ENCODE measurements at regions not wholly inside any gene's neighbourhood (a gene's known extent, or its start where the extent isn't known, plus 50 kb on each side); places are given as distances from the start of the nearest gene placed in this dataset.

DNA sequence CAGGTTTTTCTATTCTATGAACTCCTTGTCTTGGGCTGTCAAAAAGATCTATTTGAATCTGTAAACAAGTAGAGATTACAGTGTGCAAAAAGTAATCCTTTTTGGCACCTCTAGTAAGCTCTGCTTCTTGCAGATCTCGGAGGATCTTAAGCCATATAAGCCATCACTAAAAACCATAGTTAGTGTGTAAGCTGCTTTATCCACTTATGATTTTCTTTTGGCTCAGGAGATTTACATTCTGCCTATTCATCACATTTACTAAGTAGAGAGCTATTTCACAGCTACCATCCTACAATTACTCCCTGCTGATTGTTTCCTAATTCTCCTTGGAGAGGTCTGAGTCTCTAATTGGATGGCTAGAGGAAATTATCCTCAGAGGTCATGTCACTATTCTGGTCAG, 385.7 kb downstream of the AASDHPPT start:
- TF ChIP-seq, protein P1, sequence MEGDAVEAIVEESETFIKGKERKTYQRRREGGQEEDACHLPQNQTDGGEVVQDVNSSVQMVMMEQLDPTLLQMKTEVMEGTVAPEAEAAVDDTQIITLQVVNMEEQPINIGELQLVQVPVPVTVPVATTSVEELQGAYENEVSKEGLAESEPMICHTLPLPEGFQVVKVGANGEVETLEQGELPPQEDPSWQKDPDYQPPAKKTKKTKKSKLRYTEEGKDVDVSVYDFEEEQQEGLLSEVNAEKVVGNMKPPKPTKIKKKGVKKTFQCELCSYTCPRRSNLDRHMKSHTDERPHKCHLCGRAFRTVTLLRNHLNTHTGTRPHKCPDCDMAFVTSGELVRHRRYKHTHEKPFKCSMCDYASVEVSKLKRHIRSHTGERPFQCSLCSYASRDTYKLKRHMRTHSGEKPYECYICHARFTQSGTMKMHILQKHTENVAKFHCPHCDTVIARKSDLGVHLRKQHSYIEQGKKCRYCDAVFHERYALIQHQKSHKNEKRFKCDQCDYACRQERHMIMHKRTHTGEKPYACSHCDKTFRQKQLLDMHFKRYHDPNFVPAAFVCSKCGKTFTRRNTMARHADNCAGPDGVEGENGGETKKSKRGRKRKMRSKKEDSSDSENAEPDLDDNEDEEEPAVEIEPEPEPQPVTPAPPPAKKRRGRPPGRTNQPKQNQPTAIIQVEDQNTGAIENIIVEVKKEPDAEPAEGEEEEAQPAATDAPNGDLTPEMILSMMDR (IDR thresholded peaks at IDR 0.05 in 2 of 3, conservative IDR thresholded peaks at IDR 0.05 in 1 of 3; ENCODE audit: insufficient read depth in 2 of 3, low read depth in 1 of 3, low read length in 3 of 3): no peak
- TF ChIP-seq E2F3 (CRISPR knock-in tag; IDR thresholded peaks at IDR 0.05): no peak

All from K562 (cell line).